HG03025 (cell line): ENCODE measurements at regions not wholly inside any gene's neighbourhood (a gene's known extent, or its start where the extent isn't known, plus 50 kb on each side); places are given as distances from the start of the nearest gene placed in this dataset.
"Not testable (repeated sequence)": the region's sequence is repeated elsewhere in the genome, so short reads cannot be mapped to it uniquely, and the experiment has no call there.

Experiments used
- ATAC-seq: cut with Tn5 transposase; IDR thresholded peaks from one replicate; pipeline ENCODE4 v1.9.1; 2021; ENCODE audit warnings: mild to moderate bottlenecking, moderate library complexity; ENCODE audit not compliant: unreplicated experiment, low FRiP score

DNA sequence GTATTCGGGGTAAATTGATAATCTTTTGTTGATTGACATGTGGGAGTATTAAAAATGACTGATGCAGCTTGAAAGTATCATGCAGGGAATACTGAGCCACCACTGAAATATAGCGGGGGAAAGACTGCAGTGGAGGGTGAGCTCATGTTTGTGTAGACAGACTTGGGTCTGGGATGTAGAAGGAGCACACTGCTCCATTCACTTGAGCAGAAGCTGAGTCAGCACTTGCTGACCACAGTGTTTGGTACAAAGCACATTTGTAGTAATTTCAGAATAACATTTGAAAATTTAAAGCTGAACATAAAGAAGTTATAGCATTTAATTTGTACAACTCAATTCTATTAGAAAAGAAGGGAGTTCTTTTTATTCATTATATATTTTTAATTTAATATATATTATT, 304.3 kb upstream of the PRICKLE1 start:
- ATAC-seq, result no peak

- ATAC-seq, result no peak
Observed at GRCh38 chr12:42892702-42893551, 303.4 kb upstream of the PRICKLE1 start.

GRCh38 chr12:42887657-42888056, 298.1 kb upstream of the PRICKLE1 start:
- no peak for ATAC-seq

GRCh38 chr12:42886160-42886559, 296.6 kb upstream of the PRICKLE1 start:
- ATAC-seq, result no peak

- no peak for ATAC-seq
Observed at GRCh38 chr12:42885677-42886076, 296.1 kb upstream of the PRICKLE1 start.

GRCh38 chr12:42884116-42884515, 294.6 kb upstream of the PRICKLE1 start:
- ATAC-seq, result no peak

- no peak for ATAC-seq
Observed at GRCh38 chr12:42873401-42873800, 283.9 kb upstream of the PRICKLE1 start.

GRCh38 chr12:42871816-42872215, 282.3 kb upstream of the PRICKLE1 start:
- ATAC-seq, result no peak

DNA sequence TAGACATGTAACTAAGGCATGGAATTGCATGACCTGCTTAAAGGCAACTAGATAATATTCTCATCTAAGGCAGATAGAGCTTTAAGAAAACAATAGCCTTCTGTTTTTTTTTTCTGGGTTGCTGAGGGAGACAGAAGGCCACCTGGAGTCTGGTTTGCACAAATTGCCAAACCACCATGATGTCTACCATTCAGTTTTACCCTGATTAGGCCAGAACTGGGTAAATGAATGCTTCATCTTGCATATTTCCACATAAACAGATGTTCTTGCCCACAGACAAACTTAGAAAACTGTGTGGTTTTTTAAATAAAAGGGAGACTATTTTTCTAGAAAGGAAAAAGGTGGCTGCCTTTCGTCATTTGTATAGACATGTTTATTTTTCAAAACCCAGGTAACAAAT, 278.7 kb upstream of the PRICKLE1 start:
- no peak for ATAC-seq

DNA sequence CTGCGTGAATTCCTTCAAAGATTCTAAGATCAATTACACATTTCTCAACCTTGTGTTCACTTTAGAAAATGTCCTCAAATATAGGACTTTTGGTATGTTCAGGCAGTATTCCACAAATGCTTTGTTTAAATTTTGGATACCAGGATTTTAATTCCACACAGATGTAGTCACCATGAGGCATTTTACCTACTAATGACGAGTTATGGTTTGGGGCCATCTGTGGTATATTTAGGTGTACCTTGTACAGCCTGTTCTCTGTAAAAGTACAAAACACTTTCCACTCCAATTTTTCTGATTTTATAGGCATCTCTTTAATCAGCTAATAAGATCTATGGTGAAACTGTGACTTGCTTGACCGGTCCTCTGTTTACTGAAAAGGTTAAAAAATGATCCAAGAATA, 275.7 kb upstream of the PRICKLE1 start:
- no peak for ATAC-seq

DNA sequence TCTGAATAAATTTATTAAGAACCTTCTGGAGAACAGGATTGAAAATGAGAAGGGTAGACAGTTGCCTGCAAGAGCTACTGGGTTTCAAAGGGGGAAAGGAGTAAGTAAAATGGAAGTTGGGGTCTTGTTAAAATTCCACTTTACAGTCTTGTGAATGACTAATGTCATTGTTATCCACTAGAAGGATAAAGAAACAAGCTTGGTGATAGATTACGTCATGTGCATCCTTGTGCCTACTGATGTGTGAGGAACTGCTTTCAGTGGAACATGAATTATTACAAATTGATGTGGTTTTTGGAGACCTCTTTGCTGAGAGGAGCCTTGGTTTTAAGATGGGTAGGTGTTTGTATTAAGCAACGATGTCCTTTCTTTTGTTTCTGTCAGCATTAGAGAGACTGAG, 272.5 kb upstream of the PRICKLE1 start:
- no peak for ATAC-seq

DNA sequence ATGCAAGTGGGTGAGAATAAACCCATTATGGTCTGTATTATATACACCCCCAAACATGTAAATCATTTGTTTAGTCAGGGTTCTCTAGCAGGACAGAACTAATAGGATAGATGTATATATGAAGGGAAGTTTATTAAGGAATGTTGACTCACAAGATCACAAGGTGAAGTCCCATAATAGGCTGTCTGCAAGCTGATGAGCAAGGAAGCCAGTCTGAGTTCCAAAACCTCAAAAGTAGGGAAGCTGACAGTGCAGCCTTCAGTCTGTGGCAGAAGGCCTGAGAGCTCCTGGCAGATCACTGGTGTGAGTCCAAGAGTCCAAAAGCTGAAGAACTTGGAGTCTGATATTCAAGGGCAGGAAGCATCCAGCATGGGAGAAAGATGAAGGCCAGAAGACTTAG, 270.8 kb upstream of the PRICKLE1 start:
- not testable (repeated sequence) for ATAC-seq

- no peak for ATAC-seq
Observed at GRCh38 chr12:42859612-42860011, 270.1 kb upstream of the PRICKLE1 start.

- no peak for ATAC-seq
Observed at GRCh38 chr12:42857106-42857505, 267.6 kb upstream of the PRICKLE1 start.

GRCh38 chr12:42855362-42855950, 265.9 kb upstream of the PRICKLE1 start:
- ATAC-seq, result no peak

DNA sequence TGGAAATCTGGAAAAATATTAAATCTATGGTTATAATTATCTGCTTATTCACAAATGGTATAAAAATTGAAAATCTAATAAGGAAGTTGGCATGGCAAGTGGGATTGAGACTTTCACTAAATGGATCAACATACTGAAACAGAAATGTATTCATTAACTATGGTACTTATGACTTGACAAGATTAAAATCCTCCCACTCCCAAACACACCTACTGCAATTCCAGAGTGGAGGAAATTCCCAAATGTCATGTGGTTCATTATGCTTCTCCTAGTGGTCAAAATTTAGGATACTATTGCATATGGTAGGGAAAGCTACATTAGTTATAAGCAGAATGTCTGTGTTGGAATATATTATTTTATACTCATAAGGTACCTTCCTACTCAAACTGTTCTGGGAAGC, 265.3 kb upstream of the PRICKLE1 start:
- no peak for ATAC-seq

DNA sequence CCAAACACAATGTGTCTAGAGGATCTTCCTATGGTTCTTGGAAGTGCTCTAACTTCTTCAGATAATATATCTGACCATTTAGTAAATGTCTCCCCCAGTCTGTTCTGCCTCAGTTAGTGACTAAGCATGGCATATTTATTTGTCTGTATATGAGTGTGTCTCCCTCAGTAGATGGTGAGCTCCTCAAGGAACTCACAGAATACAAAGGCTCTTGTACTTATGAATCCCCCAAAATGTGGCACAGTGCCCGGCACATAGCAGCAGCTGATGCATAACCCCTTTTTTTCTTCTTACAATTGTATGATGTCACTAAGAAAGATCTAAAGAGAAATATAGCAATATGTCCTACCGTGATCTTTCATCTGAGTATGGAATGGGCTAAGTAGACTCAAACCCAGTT, 264.7 kb upstream of the PRICKLE1 start:
- ATAC-seq, result no peak

GRCh38 chr12:42853370-42854140, 264.0 kb upstream of the PRICKLE1 start:
- no peak for ATAC-seq

GRCh38 chr12:42846782-42847181, 257.2 kb upstream of the PRICKLE1 start:
- no peak for ATAC-seq

- ATAC-seq, result no peak
Observed at GRCh38 chr12:42834062-42834461, 244.5 kb upstream of the PRICKLE1 start.

- no peak for ATAC-seq
Observed at GRCh38 chr12:42828836-42829235, 239.3 kb upstream of the PRICKLE1 start.
